ENCODE measurements at regions not wholly inside any gene's neighbourhood (a gene's known extent, or its start where the extent isn't known, plus 50 kb on each side); places are given as distances from the start of the nearest gene placed in this dataset.
"Not testable (repeated sequence)": the region's sequence is repeated elsewhere in the genome, so short reads cannot be mapped to it uniquely, and the experiment has no call there.

DNA sequence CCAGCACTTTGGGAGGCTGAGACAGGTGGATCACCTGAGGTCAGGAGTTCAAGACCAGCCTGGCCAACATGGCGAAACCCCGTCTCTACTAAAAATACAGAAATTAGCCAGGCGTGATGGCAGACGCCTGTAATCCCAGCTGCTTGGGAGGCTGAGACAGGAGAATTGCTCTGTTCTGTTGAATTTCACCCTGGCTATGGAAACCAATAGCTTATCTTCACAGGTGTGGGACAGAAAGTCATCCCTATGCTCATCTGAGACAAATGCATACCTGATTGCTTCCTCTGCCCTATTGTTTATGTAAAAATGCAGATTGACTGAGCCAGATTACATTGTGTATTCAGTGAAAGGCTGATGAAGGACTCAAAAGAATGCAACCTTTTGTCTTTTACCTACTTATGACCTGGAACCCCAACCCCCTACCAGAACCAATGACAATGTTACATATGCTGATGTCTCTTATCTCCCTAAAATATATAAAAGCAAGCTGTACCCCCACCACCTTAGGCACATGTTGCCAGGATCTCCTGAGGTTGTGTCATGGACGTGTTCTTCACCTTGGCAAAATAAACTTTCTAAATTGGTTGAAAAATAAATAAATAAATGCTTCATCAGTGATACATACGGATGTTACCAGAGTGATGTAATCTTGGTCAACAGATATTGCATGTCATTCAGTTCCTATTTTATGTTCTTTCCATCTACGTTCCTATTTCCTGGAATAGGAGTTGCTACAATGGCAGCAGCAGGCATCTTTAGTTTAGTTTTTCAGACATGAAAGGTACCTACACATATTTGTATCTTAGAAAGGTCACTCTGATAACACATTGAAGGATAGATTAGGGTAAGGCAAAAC lies 189.4 kb upstream of the SLC38A2 start:
- TF ChIP-seq EZH2 (IDR thresholded peaks at IDR 0.05; ENCODE audit: borderline replicate concordance, low read length) = not testable (repeated sequence)
- TF ChIP-seq, protein P1, sequence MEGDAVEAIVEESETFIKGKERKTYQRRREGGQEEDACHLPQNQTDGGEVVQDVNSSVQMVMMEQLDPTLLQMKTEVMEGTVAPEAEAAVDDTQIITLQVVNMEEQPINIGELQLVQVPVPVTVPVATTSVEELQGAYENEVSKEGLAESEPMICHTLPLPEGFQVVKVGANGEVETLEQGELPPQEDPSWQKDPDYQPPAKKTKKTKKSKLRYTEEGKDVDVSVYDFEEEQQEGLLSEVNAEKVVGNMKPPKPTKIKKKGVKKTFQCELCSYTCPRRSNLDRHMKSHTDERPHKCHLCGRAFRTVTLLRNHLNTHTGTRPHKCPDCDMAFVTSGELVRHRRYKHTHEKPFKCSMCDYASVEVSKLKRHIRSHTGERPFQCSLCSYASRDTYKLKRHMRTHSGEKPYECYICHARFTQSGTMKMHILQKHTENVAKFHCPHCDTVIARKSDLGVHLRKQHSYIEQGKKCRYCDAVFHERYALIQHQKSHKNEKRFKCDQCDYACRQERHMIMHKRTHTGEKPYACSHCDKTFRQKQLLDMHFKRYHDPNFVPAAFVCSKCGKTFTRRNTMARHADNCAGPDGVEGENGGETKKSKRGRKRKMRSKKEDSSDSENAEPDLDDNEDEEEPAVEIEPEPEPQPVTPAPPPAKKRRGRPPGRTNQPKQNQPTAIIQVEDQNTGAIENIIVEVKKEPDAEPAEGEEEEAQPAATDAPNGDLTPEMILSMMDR (IDR thresholded peaks at IDR 0.05; ENCODE audit: low read length) = not testable (repeated sequence)
